ENCODE measurements at regions not wholly inside any gene's neighbourhood (a gene's known extent, or its start where the extent isn't known, plus 50 kb on each side); places are given as distances from the start of the nearest gene placed in this dataset.
A peak's percentile ranks its signal among the peaks of the same experiment; 100 is the strongest.

DNA sequence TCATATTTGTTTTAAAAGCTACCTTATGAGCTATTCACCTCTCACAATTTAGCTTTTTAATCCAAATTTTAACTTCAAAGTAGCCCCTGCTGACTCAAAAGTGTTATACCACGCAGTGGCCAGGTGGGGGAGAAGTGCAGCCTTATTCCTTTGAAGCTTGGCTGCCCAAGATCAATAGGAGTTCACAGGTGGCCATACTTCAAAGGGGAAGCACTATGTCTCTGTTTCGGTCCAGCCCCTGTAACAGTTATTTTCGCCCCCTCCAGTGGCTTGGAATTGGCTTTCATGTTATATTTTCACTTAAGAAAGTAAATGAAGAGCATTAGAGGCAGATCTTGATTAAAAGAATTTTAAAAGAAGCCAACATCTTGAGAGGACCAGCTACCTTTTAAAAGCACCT is 608.4 kb downstream of the EPHA7 start:
- H3K36me3 ChIP-seq (ENCODE audit: control insufficient read depth in 2 of 2, extremely low read depth in 1 of 2, insufficient read depth in 2 of 2, low read length in 2 of 2), result no peaks in the 10 kb centered on the region
- H2AFZ ChIP-seq (ENCODE audit: control insufficient read depth, low read length), result no peak overlapping the region
- no peak overlapping the region for H3K4me2 ChIP-seq (ENCODE audit: control insufficient read depth, extremely low read depth, insufficient read depth, low read depth, low read length)
- no peak overlapping the region for H3K9ac ChIP-seq (ENCODE audit: control insufficient read depth, extremely low read depth, insufficient read depth, low read length)
- dilution Hi-C loops (cut with MboI; ENCODE audit: extremely low pct_ligation_motif_present, low sequenced_read_pairs), result no loop called here
- TF ChIP-seq, protein P1, sequence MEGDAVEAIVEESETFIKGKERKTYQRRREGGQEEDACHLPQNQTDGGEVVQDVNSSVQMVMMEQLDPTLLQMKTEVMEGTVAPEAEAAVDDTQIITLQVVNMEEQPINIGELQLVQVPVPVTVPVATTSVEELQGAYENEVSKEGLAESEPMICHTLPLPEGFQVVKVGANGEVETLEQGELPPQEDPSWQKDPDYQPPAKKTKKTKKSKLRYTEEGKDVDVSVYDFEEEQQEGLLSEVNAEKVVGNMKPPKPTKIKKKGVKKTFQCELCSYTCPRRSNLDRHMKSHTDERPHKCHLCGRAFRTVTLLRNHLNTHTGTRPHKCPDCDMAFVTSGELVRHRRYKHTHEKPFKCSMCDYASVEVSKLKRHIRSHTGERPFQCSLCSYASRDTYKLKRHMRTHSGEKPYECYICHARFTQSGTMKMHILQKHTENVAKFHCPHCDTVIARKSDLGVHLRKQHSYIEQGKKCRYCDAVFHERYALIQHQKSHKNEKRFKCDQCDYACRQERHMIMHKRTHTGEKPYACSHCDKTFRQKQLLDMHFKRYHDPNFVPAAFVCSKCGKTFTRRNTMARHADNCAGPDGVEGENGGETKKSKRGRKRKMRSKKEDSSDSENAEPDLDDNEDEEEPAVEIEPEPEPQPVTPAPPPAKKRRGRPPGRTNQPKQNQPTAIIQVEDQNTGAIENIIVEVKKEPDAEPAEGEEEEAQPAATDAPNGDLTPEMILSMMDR (optimal IDR thresholded peaks at IDR 0.05 in 1 of 3, IDR thresholded peaks at IDR 0.05 in 1 of 3, conservative IDR thresholded peaks at IDR 0.05 in 1 of 3; ENCODE audit: extremely low read depth in 1 of 3, insufficient read depth in 2 of 3, low read length in 3 of 3), result peak; percentile 30 to 47 (median 40)
- no peak for TF ChIP-seq EZH2 (IDR thresholded peaks at IDR 0.05; ENCODE audit: low read length)
- H3K4me1 ChIP-seq (ENCODE audit: control insufficient read depth, extremely low read depth, insufficient read depth, low read length), result no peaks in the 10 kb centered on the region
- no peak overlapping the region for H3K27ac ChIP-seq (ENCODE audit: control insufficient read depth, insufficient read depth, low read length)
- DNase-seq (ENCODE audit: low read depth, low spot score) (no peak), FAIRE-seq (no peak)
- H3K9me3 ChIP-seq (ENCODE audit: control insufficient read depth, low read depth, low read length), result no peaks in the 10 kb centered on the region
- no peak overlapping the region for H3K4me3 ChIP-seq (ENCODE audit: control insufficient read depth in 2 of 3, extremely low read depth in 1 of 3, insufficient read depth in 2 of 3, low read depth in 1 of 3, low read length in 3 of 3)
- H3K27me3 ChIP-seq (ENCODE audit: control insufficient read depth, extremely low read depth, insufficient read depth, low read length), result no peaks in the 10 kb centered on the region
- H4K20me1 ChIP-seq (ENCODE audit: control insufficient read depth, extremely low read depth, insufficient read depth, low read length), result no peaks in the 10 kb centered on the region
- no peaks in the 10 kb centered on the region for H3K9me1 ChIP-seq (ENCODE audit: control insufficient read depth, extremely low read depth, insufficient read depth, low read length)
- no peaks in the 10 kb centered on the region for H3K79me2 ChIP-seq (ENCODE audit: control insufficient read depth, insufficient read depth, low read length)

DNA sequence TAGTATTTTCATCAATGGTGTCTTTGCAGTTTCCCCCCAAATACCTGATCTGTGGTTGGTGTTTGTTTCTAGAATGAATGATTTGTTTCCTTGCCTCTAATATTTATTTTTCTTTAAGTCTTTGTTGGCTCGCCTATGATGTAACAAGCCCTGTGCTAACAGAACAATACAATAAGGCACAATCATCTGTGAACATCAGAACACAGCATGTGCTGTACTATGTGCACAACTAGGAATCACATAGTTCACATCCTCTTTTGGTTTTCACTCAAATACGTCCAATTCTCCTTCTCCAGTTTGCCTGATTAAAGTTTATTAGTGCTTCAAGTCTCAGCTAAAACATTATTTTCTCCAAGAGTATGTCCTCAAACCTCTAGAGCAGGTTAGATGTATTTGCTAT is 613.1 kb downstream of the EPHA7 start:
- Histone ChIP-seq H3K4me2 (ENCODE audit: control insufficient read depth, extremely low read depth, insufficient read depth, low read depth, low read length) (no peak overlapping the region), H3K27ac (ENCODE audit: control insufficient read depth, insufficient read depth, low read length) (no peak overlapping the region), H3K9me3 (ENCODE audit: control insufficient read depth, low read depth, low read length) (no peaks in the 10 kb centered on the region), H3K36me3 (ENCODE audit: control insufficient read depth in 2 of 2, extremely low read depth in 1 of 2, insufficient read depth in 2 of 2, low read length in 2 of 2) (no peaks in the 10 kb centered on the region), H3K27me3 (ENCODE audit: control insufficient read depth, extremely low read depth, insufficient read depth, low read length) (no peaks in the 10 kb centered on the region), H2AFZ (ENCODE audit: control insufficient read depth, low read length) (no peak overlapping the region), H4K20me1 (ENCODE audit: control insufficient read depth, extremely low read depth, insufficient read depth, low read length) (no peaks in the 10 kb centered on the region), H3K4me1 (ENCODE audit: control insufficient read depth, extremely low read depth, insufficient read depth, low read length) (no peaks in the 10 kb centered on the region), H3K9ac (ENCODE audit: control insufficient read depth, extremely low read depth, insufficient read depth, low read length) (no peak overlapping the region), H3K4me3 (ENCODE audit: control insufficient read depth in 2 of 3, extremely low read depth in 1 of 3, insufficient read depth in 2 of 3, low read depth in 1 of 3, low read length in 3 of 3) (no peak overlapping the region), H3K79me2 (ENCODE audit: control insufficient read depth, insufficient read depth, low read length) (no peaks in the 10 kb centered on the region), H3K9me1 (ENCODE audit: control insufficient read depth, extremely low read depth, insufficient read depth, low read length) (no peaks in the 10 kb centered on the region)
- dilution Hi-C loops (cut with MboI; ENCODE audit: extremely low pct_ligation_motif_present, low sequenced_read_pairs), result no loop called here
- FAIRE-seq, result no peak
- no peak for DNase-seq (ENCODE audit: low read depth, low spot score)
- TF ChIP-seq, protein P1 (optimal IDR thresholded peaks at IDR 0.05 in 1 of 3, IDR thresholded peaks at IDR 0.05 in 1 of 3, conservative IDR thresholded peaks at IDR 0.05 in 1 of 3; ENCODE audit: extremely low read depth in 1 of 3, insufficient read depth in 2 of 3, low read length in 3 of 3), result no peak
- no peak for TF ChIP-seq EZH2 (IDR thresholded peaks at IDR 0.05; ENCODE audit: low read length)

All from keratinocyte (primary cell).